B cell (primary cell): ENCODE measurements at regions not wholly inside any gene's neighbourhood (a gene's known extent, or its start where the extent isn't known, plus 50 kb on each side); places are given as distances from the start of the nearest gene placed in this dataset.

Experiments
- EZH2 ChIP-seq: IDR thresholded peaks from 2 replicates; pipeline ENCODE4 v1.6.1; 2012; ENCODE audit warnings: borderline replicate concordance, low read depth, mild to moderate bottlenecking, moderate library complexity, low read length; ENCODE audit not compliant: insufficient read depth, poor library complexity, severe bottlenecking
- TF ChIP-seq, protein P1 (sequence below): fragments of 200-600 bp; IDR thresholded peaks from one replicate; pipeline ENCODE4 v1.8.0; 2022; ENCODE audit warnings: antibody characterized with exemption, mild to moderate bottlenecking

DNA sequence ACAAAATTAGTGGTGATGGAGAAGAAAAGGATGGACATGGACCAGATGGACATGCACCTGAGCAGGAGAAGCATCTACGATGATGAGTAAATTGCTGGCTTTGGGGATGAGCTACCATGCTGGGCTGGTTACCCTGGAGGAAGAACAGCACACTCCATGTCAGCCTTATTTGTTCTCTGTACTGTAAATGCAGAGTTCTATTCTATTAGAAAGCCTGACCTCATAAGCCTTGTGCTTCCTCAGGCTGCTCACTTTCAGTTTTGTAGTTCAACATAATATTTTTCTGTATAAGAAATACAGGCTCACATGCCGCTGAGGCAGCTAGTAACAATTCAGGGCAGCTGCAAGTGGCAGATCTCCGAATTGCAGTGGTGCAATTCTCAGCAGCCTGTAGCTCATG lies 249.6 kb downstream of the PLA2G4A start:
- TF ChIP-seq EZH2: no peak
- TF ChIP-seq, protein P1, sequence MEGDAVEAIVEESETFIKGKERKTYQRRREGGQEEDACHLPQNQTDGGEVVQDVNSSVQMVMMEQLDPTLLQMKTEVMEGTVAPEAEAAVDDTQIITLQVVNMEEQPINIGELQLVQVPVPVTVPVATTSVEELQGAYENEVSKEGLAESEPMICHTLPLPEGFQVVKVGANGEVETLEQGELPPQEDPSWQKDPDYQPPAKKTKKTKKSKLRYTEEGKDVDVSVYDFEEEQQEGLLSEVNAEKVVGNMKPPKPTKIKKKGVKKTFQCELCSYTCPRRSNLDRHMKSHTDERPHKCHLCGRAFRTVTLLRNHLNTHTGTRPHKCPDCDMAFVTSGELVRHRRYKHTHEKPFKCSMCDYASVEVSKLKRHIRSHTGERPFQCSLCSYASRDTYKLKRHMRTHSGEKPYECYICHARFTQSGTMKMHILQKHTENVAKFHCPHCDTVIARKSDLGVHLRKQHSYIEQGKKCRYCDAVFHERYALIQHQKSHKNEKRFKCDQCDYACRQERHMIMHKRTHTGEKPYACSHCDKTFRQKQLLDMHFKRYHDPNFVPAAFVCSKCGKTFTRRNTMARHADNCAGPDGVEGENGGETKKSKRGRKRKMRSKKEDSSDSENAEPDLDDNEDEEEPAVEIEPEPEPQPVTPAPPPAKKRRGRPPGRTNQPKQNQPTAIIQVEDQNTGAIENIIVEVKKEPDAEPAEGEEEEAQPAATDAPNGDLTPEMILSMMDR: no peak
